ENCODE measurements at regions not wholly inside any gene's neighbourhood (a gene's known extent, or its start where the extent isn't known, plus 50 kb on each side); places are given as distances from the start of the nearest gene placed in this dataset.
"Not testable (repeated sequence)": the region's sequence is repeated elsewhere in the genome, so short reads cannot be mapped to it uniquely, and the experiment has no call there.

GRCh38 chr4:162622664-162623063 is 458.9 kb upstream of the FSTL5 start:
- no peak for DNase-seq

DNA sequence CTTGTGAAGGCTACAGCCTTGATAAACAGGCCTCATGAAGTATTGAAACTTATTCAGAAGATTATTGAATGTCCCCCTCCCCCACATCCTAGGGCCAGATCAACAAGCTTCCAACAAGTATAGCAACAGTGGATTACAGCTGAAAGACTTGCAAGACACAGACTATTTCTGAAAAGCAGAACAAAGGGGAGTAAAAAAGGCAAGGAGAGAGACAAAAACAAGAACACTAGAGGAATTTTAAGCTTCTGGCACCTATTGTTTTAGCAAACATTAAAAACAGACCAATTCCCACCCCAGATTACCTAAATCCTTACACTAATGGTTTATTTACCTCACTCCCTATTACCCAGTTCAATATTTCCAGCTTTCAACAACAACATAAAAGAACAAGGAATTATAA is 446.3 kb upstream of the FSTL5 start:
- no peak for DNase-seq

- DNase-seq = no peak
These were observed 422.5 kb upstream of the FSTL5 start for GRCh38 chr4:162586266-162586665.

DNA sequence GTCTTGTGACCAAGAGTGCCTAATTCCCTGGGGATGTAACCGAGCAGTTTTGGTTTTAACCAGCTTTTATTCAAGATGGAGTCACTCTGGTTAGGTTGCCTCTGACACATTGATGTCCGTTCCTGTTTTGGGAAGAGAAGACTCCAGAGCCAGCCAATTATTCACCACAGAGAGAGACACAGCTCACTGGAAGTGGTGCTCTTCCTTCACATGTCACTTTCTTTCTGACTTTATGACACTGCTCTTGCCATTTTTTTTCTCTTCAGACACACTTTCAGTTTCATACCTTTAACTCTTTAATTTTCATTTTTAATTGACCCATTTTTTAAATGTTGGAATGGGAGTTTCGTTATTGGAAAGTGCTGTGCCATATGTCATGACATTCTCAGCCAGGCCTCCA is 418.4 kb upstream of the FSTL5 start:
- no peak for DNase-seq

DNA sequence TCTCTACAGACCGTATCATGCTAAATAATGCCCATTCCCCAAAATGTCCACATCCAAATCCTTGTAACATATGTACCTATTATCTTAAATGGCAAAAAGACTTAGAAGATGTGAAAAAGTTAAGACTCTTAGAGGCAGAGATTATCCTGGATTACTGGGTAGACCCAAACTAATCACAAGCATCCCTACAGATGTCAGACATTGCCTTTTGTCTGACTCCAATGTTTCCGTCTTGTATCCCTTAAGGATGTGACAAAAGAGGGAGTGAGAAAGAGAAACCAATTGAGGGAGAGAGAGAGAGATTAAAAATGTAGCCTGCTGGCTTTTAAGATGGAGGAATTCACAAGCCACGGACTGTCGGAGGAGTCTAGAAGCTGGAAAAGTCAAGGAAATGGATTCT is 401.9 kb upstream of the FSTL5 start:
- no peak for DNase-seq

DNA sequence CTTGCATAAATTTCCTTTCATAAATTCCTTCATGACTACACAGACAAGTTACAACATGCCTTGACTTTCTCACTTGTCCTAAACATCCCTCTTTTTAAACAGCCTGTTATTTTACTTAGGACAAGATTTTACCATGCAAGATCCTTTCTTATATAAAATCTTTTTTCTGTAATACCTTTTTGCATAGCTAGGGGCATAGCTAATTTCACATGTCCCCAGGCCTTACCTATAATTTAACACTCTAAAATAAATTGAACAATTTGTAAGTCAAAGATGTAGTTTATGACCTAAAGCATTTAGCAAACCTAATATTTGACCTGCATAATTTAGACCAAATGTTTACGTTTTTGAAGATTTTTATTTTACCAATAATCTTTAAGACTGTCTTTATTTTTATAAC is 396.3 kb upstream of the FSTL5 start:
- DNase-seq = no peak

- DNase-seq = no peak
These were observed 393.8 kb upstream of the FSTL5 start for GRCh38 chr4:162557516-162558106.

DNA sequence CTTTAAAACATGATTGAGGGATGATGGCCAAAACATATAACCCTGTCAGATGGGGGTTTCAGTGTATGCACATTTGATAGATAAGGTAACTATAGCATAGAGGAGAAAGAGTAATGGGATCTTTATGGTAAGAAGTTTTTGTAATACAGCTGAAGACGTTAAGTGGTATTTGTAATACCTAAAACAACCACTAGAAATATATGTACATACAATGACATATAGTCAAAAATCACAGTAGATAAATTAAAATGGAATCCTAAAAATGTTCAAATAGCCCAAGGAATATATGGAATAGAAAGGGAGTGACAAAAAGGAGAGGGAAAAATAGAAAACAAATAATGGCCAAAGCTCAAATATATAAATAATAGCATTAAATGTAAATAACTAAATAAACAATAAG is 371.3 kb upstream of the FSTL5 start:
- DNase-seq = no peak

DNA sequence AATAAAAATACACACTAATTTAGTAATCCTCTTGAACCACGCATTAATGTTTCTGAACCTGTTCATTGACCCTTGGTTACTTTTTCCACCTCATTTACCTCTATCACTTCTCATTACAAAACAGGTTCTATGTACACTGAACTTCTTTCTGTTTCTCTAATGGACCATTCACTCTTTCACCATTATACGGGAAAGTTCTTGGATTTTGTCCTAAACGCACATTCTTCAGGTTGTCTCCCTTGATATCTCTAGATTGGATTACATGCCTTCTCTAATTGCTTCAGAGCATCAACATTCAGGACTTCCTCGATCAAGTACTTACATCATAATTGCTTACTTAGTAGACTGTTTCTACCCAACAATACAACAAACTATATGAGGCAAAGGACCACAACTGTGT is 359.4 kb upstream of the FSTL5 start:
- no peak for DNase-seq

DNA sequence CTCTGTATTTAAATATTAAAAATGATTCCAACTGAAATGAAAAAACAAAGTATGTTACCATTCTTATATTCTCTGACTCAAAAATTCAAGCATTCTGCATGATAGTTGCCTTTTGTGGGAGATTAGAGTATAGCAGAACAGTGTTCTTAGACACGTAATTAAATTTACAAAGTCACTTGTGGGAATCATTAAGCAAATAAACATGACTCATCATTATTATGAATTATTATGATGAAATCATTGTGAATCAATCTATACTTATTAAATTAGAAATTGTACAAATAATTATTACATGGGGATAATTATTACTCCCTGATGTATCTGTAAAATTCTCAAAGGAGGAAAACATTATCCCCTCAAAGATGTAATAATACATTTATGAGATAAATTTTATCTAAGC is 358.9 kb upstream of the FSTL5 start:
- no peak for DNase-seq

DNA sequence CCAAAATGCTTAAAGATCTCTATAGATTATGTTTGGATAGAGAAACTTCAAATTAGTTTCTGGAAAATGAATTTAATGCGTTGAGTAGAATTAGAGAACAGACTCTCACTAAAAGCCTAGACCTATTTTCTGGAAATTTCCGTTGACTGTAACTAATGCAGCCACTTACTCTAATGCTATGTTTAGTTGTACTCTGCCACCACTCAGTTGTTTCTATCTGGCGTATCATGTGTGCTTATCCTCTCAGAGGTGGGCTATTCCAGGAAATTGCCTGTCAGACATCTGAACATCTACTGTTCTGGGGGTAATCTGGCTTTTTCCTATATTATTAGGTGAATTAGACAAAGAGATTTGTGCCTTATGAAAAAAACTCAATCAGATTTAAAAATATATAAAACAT is 347.1 kb upstream of the FSTL5 start:
- no peak for DNase-seq

- DNase-seq = no peak
These were observed 346.3 kb upstream of the FSTL5 start for GRCh38 chr4:162510115-162510514.

GRCh38 chr4:162509333-162509732 is 345.5 kb upstream of the FSTL5 start:
- no peak for DNase-seq

DNA sequence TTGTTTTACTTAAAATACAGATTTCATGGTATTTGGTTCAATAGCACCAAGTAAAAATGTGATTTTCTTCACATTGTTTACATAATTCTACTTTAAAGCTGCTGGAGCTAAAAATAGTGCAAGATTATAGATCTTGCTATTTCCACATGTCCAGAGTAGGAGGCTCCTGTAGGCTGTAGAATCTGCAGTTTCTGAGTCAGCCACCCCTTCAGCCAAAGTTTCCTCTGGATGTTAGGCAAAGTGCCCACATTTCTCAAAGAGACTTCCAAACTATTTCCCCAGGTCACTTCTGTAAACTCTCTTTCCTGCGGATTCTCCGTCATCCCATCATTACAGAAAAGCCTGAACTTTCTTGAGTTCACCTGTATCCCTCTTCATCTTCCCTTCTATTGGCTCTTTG is 342.5 kb upstream of the FSTL5 start:
- no peak for DNase-seq

- no peak for DNase-seq
These were observed 340.1 kb upstream of the FSTL5 start for GRCh38 chr4:162503868-162504267.

DNA sequence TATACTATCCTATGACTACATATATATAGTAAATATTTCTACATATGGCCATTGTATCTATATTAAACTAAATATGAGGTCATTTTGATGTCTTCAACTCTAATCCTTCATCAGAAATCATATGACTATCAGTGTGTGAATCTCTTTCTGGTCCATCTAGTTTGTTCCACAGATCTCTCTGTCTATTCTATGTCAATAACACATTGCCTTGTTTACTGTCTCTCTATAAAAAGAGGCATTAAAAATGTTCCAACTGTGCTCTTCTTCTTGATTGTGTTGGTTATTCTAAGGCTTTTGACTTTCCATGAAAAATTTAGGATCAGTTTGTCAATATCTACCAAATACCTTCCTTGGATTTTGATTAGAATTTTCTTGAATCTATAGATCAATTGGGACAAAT is 338.3 kb upstream of the FSTL5 start:
- DNase-seq = no peak

- no peak for DNase-seq
These were observed 335.7 kb upstream of the FSTL5 start for GRCh38 chr4:162499478-162499877.

DNA sequence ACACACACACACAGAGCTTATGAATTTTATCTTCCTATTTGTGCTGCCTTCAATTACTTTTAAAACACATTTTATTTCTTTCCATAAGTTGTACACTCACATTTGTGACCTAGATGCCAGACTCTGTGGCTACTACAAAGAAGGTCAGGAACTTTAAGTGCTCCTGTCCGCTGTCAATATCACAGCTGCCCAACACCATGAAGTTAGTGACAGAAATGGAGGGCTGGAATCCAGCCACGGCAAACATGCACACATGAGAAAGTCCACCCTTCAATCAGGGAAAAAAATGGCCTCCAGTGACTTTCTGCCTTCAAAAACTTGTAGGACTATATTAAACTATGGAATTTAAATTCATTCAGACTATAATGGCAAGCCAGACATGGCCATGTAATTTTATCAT is 334.4 kb upstream of the FSTL5 start:
- DNase-seq = no peak

DNA sequence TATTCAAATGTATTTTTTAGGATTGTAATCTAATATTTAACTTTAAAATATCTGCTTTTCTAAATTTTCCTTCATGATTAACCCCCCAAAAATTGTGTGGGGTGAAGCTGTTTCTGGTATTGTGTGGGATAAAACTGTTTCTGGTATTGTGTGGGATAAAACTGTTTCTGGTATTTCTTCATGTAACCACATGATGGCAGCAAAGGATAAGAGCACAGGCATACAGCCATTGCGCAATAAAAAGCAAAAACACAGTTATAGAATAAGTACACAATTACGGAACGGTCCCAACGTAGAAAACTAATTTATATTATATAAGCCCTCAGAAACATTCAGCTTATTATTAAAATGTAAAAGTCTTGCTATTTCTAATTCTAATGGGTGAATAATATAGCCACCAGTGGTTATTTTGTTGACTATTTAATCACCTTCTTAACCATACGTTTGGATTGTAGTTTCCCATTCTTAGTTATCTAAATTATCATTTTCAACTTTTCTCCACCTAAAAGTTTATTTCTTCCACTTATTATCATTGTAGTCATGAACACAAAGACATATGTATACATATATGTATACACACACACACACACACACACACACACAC is 333.9 kb upstream of the FSTL5 start:
- peak; percentile 47 for DNase-seq

DNA sequence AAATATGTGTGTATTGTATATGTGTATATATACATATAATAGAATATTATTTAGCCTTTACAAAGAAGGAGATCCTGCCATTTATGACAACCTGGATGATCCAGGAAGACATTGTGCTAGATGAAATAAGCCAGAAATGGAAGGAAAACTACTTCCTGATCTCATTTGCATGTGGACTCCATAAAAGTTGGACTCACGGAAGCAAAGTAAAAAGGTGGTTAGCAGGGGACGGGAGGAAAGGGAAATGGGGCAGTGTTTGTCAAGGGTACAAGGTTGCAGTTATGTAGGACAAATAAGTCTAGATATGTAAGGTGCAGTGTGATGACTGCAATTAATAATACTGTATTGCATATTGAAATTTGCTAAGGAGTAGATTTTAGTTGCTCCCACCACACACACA is 331.1 kb upstream of the FSTL5 start:
- DNase-seq = no peak

DNA sequence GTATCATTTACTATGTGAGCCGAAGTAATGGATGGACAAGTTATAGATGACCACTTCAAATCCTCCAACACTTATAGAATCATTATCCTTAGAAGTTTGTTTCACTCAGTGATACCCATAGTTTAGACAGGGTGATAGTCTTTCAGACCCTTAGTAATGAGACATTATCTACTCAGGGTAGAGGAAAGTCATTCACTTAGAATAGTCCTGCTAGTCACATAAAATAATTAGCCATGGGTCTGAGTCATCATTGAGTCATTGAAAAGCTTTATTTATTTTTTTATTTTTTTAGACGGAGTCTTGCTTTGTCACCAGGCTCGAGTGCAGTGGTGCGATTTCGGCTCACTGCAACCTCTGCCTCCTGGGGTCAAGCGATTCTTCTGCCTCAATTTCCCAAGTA is 321.7 kb upstream of the FSTL5 start:
- DNase-seq = no peak

GRCh38 chr4:162475246-162475645 is 311.4 kb upstream of the FSTL5 start:
- no peak for DNase-seq

- DNase-seq = no peak
These were observed 306.2 kb upstream of the FSTL5 start for GRCh38 chr4:162469977-162470376.

DNA sequence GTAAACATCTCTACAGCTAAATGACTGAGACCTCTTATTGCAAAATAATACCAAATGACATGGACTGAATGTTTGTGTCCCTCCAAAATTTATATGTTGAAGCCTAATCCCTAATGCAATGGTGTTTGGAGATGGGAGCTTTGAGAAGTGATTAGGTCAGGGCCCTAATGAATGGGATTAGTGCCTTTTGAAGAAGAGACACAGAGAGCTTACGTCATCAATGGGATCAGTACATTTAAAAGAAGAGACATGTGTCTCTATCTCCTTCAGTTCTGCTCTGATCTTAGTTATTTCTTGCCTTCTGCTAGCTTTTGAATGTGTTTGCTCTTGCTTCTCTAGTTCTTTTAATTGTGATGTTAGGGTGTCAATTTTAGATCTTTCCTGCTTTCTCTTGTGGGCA is 301.6 kb upstream of the FSTL5 start:
- DNase-seq = not testable (repeated sequence)

DNA sequence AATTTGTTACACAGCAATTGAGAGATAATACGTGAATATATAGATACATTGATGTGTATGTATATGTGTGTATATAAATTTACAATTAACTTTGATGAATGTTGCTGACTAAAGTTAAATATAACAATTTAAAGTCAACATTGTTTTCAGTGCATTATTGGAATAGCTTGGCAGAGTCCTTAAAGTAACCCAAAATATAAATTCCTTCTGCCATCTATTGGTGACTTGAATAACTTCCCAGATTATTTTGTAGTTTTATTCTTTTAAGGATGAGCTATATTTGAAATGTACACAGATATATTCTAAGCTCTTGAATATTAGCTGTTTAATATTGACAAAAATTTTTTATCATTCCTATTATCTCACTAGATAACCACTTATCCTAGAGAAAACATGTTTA is 298.2 kb upstream of the FSTL5 start:
- no peak for DNase-seq

Data from dermis blood vessel endothelial cell (primary cell).